Stimulated activated memory B cell treated with anti-CD40 and anti-IgM and Interleukin-4, amounts not matched to agents 10 μg/mL and 1 μg/mL and 100 μg/mL, for 72 hours (primary cell): ENCODE measurements at regions not wholly inside any gene's neighbourhood (a gene's known extent, or its start where the extent isn't known, plus 50 kb on each side); places are given as distances from the start of the nearest gene placed in this dataset.

ENCODE experiments used
- ATAC-seq: fragments of 150-1000 bp; cut with Tn5 transposase; 2 replicates; pipeline ENCODE4 v1.10.0; 2021
- H3K27ac Mint-ChIP-seq: one replicate; pipeline ENCODE4 v1.8.0; 2022; ENCODE audit warnings: mild to moderate bottlenecking, mixed read lengths
- H3K27me3 Mint-ChIP-seq: one replicate; pipeline ENCODE4 v1.8.0; 2022; ENCODE audit warnings: mixed read lengths
- H3K36me3 Mint-ChIP-seq: one replicate; pipeline ENCODE4 v1.8.0; 2022; ENCODE audit warnings: mixed read lengths
- H3K4me1 Mint-ChIP-seq: one replicate; pipeline ENCODE4 v1.8.0; 2022; ENCODE audit warnings: mixed read lengths
- H3K4me3 Mint-ChIP-seq: one replicate; pipeline ENCODE4 v1.8.0; 2022; ENCODE audit warnings: mild to moderate bottlenecking, moderate library complexity, mixed read lengths
- H3K9me3 Mint-ChIP-seq: one replicate; pipeline ENCODE4 v1.8.0; 2022; ENCODE audit warnings: mixed read lengths

DNA sequence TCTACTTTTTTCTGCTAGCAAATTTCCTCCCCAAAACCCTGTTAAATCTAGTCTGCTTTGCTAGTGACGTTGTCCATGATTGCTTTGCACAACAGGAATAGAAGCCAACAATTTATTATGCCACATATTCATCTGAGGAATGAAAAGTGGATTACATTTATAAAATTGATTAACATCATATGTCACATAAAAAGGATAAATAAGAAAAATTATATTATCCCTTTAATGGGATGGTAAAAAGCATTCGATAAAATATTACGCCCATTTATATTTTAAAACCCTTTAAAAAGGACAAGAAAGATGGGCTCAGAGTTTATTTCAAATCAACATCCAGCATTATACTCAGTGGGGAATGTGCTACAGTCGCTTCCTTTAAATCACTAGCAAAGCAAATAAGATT lies 991.7 kb downstream of the DIAPH3 start:
- H3K27me3 Mint-ChIP-seq: no peaks in the 10 kb centered on the region
- ATAC-seq: no peak
- no peak overlapping the region for H3K4me3 Mint-ChIP-seq

GRCh38 chr13:59176775-59177174 lies 987.0 kb downstream of the DIAPH3 start:
- Mint-ChIP-seq H3K9me3 (peaks cover 5% of the 10 kb centered on the region), H3K4me1 (no peaks in the 10 kb centered on the region), H3K4me3 (no peak overlapping the region), H3K27me3 (no peaks in the 10 kb centered on the region), H3K36me3 (no peaks in the 10 kb centered on the region), H3K27ac (no peak overlapping the region)
- ATAC-seq: no peak

More for the DNA sequence above, 991.7 kb downstream of the DIAPH3 start:
- H3K36me3 Mint-ChIP-seq: no peaks in the 10 kb centered on the region
- no peak overlapping the region for H3K27ac Mint-ChIP-seq
- H3K4me1 Mint-ChIP-seq: no peaks in the 10 kb centered on the region
- peaks cover 5% of the 10 kb centered on the region for H3K9me3 Mint-ChIP-seq

GRCh38 chr13:59178344-59178743 lies 985.4 kb downstream of the DIAPH3 start:
- Mint-ChIP-seq H3K27me3 (no peaks in the 10 kb centered on the region), H3K4me1 (no peaks in the 10 kb centered on the region), H3K27ac (no peak overlapping the region), H3K4me3 (no peak overlapping the region), H3K9me3 (peaks cover 5% of the 10 kb centered on the region), H3K36me3 (no peaks in the 10 kb centered on the region)
- ATAC-seq: no peak

DNA sequence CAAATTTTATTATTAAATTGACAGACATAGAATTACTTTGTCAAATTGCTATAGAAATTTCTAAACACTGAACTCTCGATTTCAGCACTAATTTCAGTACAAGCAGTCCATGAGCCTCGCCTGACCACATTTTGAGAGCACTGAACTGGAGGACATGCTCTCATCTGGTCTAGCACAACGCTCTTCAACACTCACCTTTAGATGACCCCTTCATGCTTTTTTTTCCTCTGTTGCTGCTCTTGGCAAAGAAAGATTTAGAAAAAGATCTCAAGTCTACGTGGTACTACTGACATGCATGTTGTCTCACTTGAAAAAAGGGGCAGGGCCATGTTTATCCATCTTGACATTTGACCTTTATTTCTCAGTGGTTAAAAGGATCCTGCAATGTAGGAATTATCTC lies 981.5 kb downstream of the DIAPH3 start:
- Mint-ChIP-seq H3K36me3 (no peaks in the 10 kb centered on the region), H3K4me1 (no peaks in the 10 kb centered on the region), H3K4me3 (no peak overlapping the region), H3K9me3 (peaks cover 2% of the 10 kb centered on the region), H3K27me3 (no peaks in the 10 kb centered on the region), H3K27ac (no peak overlapping the region)
- no peak for ATAC-seq

DNA sequence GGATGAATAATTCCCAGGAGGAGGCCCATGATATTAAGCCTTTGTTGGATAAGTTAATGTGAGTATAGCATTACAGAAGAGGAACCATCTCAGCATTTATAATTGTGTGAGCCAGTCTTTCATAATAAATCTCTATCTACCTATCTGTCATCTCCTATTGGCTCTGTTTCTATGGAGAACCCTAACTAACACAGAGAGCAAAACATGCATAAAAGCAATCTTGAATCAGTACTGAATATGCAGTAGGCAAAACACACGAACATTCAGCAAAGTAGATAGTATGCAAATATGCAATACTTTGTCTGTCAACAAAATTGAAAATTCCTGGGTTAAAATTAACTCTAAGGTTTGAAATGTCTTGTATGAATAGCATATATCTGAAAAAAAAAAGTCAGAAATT lies 966.3 kb downstream of the DIAPH3 start:
- H3K9me3 Mint-ChIP-seq: no peaks in the 10 kb centered on the region
- H3K4me3 Mint-ChIP-seq: no peak overlapping the region
- no peak overlapping the region for H3K27ac Mint-ChIP-seq
- no peaks in the 10 kb centered on the region for H3K36me3 Mint-ChIP-seq
- no peaks in the 10 kb centered on the region for H3K4me1 Mint-ChIP-seq
- H3K27me3 Mint-ChIP-seq: no peaks in the 10 kb centered on the region
- no peak for ATAC-seq

- peak; percentile 47 for ATAC-seq
- no peaks in the 10 kb centered on the region for H3K9me3 Mint-ChIP-seq
- H3K4me1 Mint-ChIP-seq: no peaks in the 10 kb centered on the region
- H3K36me3 Mint-ChIP-seq: no peaks in the 10 kb centered on the region
- H3K27me3 Mint-ChIP-seq: no peaks in the 10 kb centered on the region
- no peak overlapping the region for H3K27ac Mint-ChIP-seq
- no peak overlapping the region for H3K4me3 Mint-ChIP-seq
These were observed 961.9 kb downstream of the DIAPH3 start for GRCh38 chr13:59201841-59202240.

DNA sequence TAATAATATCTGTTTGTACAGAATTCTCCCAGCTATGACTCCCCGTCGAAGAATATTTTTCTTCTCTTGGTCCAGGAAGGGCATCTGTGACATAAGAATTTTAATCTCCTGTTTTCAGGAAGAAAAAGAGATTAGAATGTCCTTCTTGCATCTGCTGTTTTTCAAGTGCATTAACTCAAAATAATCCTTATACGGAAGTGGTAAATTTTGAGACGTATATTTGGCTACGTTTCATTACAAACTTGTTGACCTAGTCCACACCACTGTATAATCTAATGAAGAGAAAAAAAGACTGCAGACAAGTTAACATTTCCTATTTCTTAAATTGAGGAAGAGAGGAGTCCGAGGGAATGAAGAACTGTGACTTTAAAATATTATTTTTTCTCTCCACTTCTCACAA lies 959.9 kb downstream of the DIAPH3 start:
- no peak overlapping the region for H3K27ac Mint-ChIP-seq
- H3K27me3 Mint-ChIP-seq: no peaks in the 10 kb centered on the region
- H3K4me3 Mint-ChIP-seq: no peak overlapping the region
- no peak for ATAC-seq
- no peaks in the 10 kb centered on the region for H3K9me3 Mint-ChIP-seq
- H3K4me1 Mint-ChIP-seq: no peaks in the 10 kb centered on the region
- H3K36me3 Mint-ChIP-seq: no peaks in the 10 kb centered on the region

DNA sequence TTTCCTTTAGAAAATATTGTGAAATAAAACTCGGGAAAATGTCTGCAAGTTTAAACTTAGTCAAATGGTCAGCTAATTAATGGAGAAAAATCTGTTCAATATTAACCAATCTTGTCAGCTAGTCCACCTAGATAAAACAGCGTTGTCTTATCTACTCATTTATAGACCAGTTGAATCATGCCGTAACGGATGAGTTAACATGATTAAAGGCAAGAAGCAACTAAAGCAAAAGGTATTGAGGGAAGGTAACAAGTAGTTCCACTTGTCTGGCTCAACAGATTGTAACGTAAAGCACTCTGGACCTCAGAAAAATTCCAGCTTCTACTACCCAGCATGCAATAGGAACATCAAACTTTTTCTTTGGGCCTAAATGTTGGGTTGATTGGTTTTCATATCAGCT lies 958.2 kb downstream of the DIAPH3 start:
- H3K27me3 Mint-ChIP-seq: no peaks in the 10 kb centered on the region
- no peak overlapping the region for H3K4me3 Mint-ChIP-seq
- H3K36me3 Mint-ChIP-seq: no peaks in the 10 kb centered on the region
- no peaks in the 10 kb centered on the region for H3K4me1 Mint-ChIP-seq
- ATAC-seq: no peak
- H3K9me3 Mint-ChIP-seq: no peaks in the 10 kb centered on the region
- no peak overlapping the region for H3K27ac Mint-ChIP-seq

GRCh38 chr13:59208405-59209195 lies 955.1 kb downstream of the DIAPH3 start:
- Mint-ChIP-seq H3K27ac (no peak overlapping the region), H3K4me3 (no peak overlapping the region), H3K4me1 (no peaks in the 10 kb centered on the region), H3K36me3 (no peaks in the 10 kb centered on the region), H3K9me3 (no peaks in the 10 kb centered on the region), H3K27me3 (no peaks in the 10 kb centered on the region)
- ATAC-seq: no peak

- ATAC-seq: no peak
- H3K4me1 Mint-ChIP-seq: no peaks in the 10 kb centered on the region
- H3K36me3 Mint-ChIP-seq: no peaks in the 10 kb centered on the region
- H3K4me3 Mint-ChIP-seq: no peak overlapping the region
- no peaks in the 10 kb centered on the region for H3K9me3 Mint-ChIP-seq
- H3K27me3 Mint-ChIP-seq: no peaks in the 10 kb centered on the region
- no peak overlapping the region for H3K27ac Mint-ChIP-seq
These were observed 953.2 kb downstream of the DIAPH3 start for GRCh38 chr13:59210543-59210942.

DNA sequence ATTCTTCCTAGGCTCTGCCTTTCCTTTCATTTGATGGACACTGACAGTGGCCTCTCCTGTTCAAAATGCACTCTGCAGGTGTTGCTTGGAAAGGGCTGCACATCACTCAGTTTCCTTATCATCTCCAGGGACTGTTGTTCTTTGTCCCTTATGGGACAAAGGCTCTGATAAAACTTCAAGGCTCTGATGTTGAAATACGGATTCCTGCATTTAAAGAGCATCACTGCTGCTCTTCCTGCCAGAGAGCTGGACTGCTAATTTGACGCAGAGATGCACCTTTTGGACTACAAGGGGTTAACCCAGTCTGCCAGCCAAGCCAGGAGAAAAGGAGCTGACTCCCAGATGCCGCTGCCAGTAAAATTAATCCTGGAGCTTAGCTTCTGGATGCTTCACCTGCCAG lies 952.1 kb downstream of the DIAPH3 start:
- Mint-ChIP-seq H3K4me3 (no peak overlapping the region), H3K27ac (no peak overlapping the region), H3K27me3 (no peaks in the 10 kb centered on the region), H3K4me1 (no peaks in the 10 kb centered on the region), H3K9me3 (no peaks in the 10 kb centered on the region), H3K36me3 (no peaks in the 10 kb centered on the region)
- ATAC-seq: no peak

- Mint-ChIP-seq H3K9me3 (peaks cover 7% of the 10 kb centered on the region), H3K36me3 (no peaks in the 10 kb centered on the region), H3K4me1 (no peaks in the 10 kb centered on the region)
These were observed 934.3 kb downstream of the DIAPH3 start for GRCh38 chr13:59229401-59229800.

GRCh38 chr13:59229861-59230260 lies 933.9 kb downstream of the DIAPH3 start:
- Mint-ChIP-seq H3K36me3 (no peaks in the 10 kb centered on the region), H3K27me3 (no peaks in the 10 kb centered on the region), H3K27ac (no peak overlapping the region), H3K4me1 (no peaks in the 10 kb centered on the region), H3K4me3 (no peak overlapping the region), H3K9me3 (peaks cover 7% of the 10 kb centered on the region)
- no peak for ATAC-seq

More at GRCh38 chr13:59229401-59229800, 934.3 kb downstream of the DIAPH3 start:
- ATAC-seq: no peak
- H3K4me3 Mint-ChIP-seq: no peak overlapping the region
- H3K27me3 Mint-ChIP-seq: no peaks in the 10 kb centered on the region
- no peak overlapping the region for H3K27ac Mint-ChIP-seq

GRCh38 chr13:59230484-59231264 lies 933.1 kb downstream of the DIAPH3 start:
- no peak for ATAC-seq
- Mint-ChIP-seq H3K27ac (no peak overlapping the region), H3K9me3 (peaks cover 7% of the 10 kb centered on the region), H3K36me3 (no peaks in the 10 kb centered on the region), H3K4me3 (no peak overlapping the region), H3K4me1 (no peaks in the 10 kb centered on the region), H3K27me3 (no peaks in the 10 kb centered on the region)

DNA sequence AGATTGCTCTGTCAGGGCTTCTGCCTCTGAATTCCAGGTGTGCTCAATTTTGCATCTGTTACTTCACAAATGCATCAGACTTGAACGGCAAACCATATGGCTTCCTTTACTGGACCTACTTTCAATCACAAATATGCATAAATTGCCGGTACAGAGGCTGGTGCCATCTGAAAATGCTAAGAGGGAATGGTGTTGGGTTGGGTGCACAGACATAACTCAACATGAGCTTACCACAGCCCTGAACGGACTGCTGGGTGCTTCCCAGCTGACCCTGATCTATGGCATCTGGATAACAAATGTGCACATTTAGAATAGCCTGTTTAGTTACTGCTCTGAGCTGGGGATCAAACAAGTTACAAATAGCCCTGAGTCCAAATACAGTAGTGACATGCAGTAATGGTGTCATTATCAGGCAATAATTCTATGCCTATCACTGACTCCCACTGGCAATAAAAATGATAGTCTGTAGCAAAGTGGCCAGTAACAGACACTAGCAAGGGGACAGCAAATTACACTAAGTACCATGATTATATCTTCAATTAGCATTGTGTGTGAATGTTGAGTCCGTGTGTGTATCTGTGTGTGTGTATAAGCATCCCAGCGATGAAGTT lies 927.3 kb downstream of the DIAPH3 start:
- no peak for ATAC-seq
- H3K4me3 Mint-ChIP-seq: no peak overlapping the region
- peaks cover 3% of the 10 kb centered on the region for H3K9me3 Mint-ChIP-seq
- no peaks in the 10 kb centered on the region for H3K27me3 Mint-ChIP-seq
- H3K4me1 Mint-ChIP-seq: no peaks in the 10 kb centered on the region
- H3K36me3 Mint-ChIP-seq: no peaks in the 10 kb centered on the region
- H3K27ac Mint-ChIP-seq: no peak overlapping the region

GRCh38 chr13:59236944-59237343 lies 926.8 kb downstream of the DIAPH3 start:
- Mint-ChIP-seq H3K27ac (no peak overlapping the region), H3K36me3 (no peaks in the 10 kb centered on the region), H3K9me3 (peaks cover 3% of the 10 kb centered on the region), H3K27me3 (no peaks in the 10 kb centered on the region), H3K4me3 (no peak overlapping the region), H3K4me1 (no peaks in the 10 kb centered on the region)
- no peak for ATAC-seq
